H1 (cell line): ENCODE measurements at regions not wholly inside any gene's neighbourhood (a gene's known extent, or its start where the extent isn't known, plus 50 kb on each side); places are given as distances from the start of the nearest gene placed in this dataset.

ENCODE experiments used
- CTCF ChIA-PET: fragments of 300-600 bp; sonication (Branson Sonifier 250); formaldehyde crosslinking; loops from one replicate; lab custom pipeline; 2021; ENCODE audit not compliant: partially characterized antibody; lab: Charles Lee
- POLR2A ChIA-PET: fragments of 300-600 bp; sonication (Branson Sonifier 250); formaldehyde crosslinking; loops from one replicate; lab custom pipeline; 2021; ENCODE audit warnings: inconsistent platforms; ENCODE audit not compliant: partially characterized antibody; lab: Charles Lee
- DNase-seq, 2 experiments: peaks; one replicate each; pipeline versions ENCODE4 v3.0.0 to v3.0.0-alpha.2; 2010 to 2022; ENCODE audit warnings: low spot score in 2 of 2, low read depth in 1 of 2, mixed read lengths in 1 of 2
- FAIRE-seq: peaks from 2 replicates; lab custom pipeline; 2011; peaks lifted over from hg19 to GRCh38; lab: Jason Lieb, UNC
- H2AFZ ChIP-seq: 2 replicates; pipeline ENCODE4 v1.8.1; 2012; ENCODE audit warnings: low read length, inconsistent platforms
- H2AK5ac ChIP-seq: 2 replicates; pipeline ENCODE4 v1.6.1; 2013; ENCODE audit warnings: low read depth, low read length
- H2BK120ac ChIP-seq: replicated peaks from 2 replicates; pipeline ENCODE3; 2013; ENCODE audit warnings: low read depth, low read length, inconsistent platforms
- H2BK12ac ChIP-seq: 2 replicates; pipeline ENCODE4 v1.6.1; 2013; ENCODE audit warnings: low read depth, low read length
- H2BK15ac ChIP-seq: 2 replicates; pipeline ENCODE4 v1.6.1; 2013; ENCODE audit warnings: low read length
- H2BK20ac ChIP-seq: 2 replicates; pipeline ENCODE4 v1.6.1; 2013; ENCODE audit warnings: low read length
- H2BK5ac ChIP-seq: 2 replicates; pipeline ENCODE4 v1.6.1; 2013; ENCODE audit warnings: low read depth, low read length
- H3K14ac ChIP-seq: 2 replicates; pipeline ENCODE4 v1.6.1; 2013; ENCODE audit warnings: inconsistent platforms; ENCODE audit not compliant: insufficient read length
- H3K18ac ChIP-seq: 2 replicates; pipeline ENCODE4 v1.6.1; 2013; ENCODE audit warnings: low read length; ENCODE audit errors: extremely low read depth
- H3K23ac ChIP-seq: 2 replicates; pipeline ENCODE4 v1.6.1; 2013; ENCODE audit warnings: inconsistent platforms; ENCODE audit not compliant: insufficient read length
- H3K23me2 ChIP-seq: 2 replicates; pipeline ENCODE4 v1.6.1; 2013; ENCODE audit warnings: low read depth, low read length
- H3K27ac ChIP-seq: 2 replicates; pipeline ENCODE4 v1.6.1; 2011; ENCODE audit warnings: low read depth, low read length, inconsistent platforms
- H3K27me3 ChIP-seq, 4 experiments: replicated peaks in 1 of 4; 1 replicate in 1 of 4; 2 replicates in 3 of 4; pipeline versions ENCODE4 v1.6.1 to v1.8.1; 2011 to 2013; ENCODE audit warnings: low read length in 3 of 4, mild to moderate bottlenecking in 3 of 4, inconsistent platforms in 2 of 4, mixed read lengths in 2 of 4, moderate library complexity in 1 of 4; ENCODE audit not compliant: control insufficient read depth in 3 of 4, insufficient read depth in 3 of 4; ENCODE audit errors: extremely low read depth in 1 of 4
- H3K36me3 ChIP-seq, 4 experiments: 2 replicates each; pipeline versions ENCODE4 v1.6.1 to v1.8.1; 2011 to 2013; ENCODE audit warnings: mild to moderate bottlenecking in 4 of 4, low read length in 3 of 4, moderate library complexity in 2 of 4, control low read depth in 1 of 4, inconsistent platforms in 1 of 4; ENCODE audit not compliant: insufficient read depth in 4 of 4, control insufficient read depth in 2 of 4
- H3K4ac ChIP-seq: replicated peaks from 2 replicates; pipeline ENCODE3; 2013; ENCODE audit warnings: low read length, low read depth, mixed read lengths, inconsistent platforms; ENCODE audit not compliant: insufficient read length
- H3K4me1 ChIP-seq, 4 experiments: replicated peaks in 1 of 4; 1 replicate in 1 of 4; 2 replicates in 3 of 4; pipeline versions ENCODE4 v1.6.1 to v1.8.1; 2011 to 2013; ENCODE audit warnings: low read length in 3 of 4, inconsistent platforms in 2 of 4, mixed read lengths in 1 of 4; ENCODE audit not compliant: insufficient read depth in 4 of 4, control insufficient read depth in 3 of 4
- H3K4me2 ChIP-seq, 2 experiments: 2 replicates each; pipeline versions ENCODE4 v1.6.1 to v1.8.1; 2011 to 2013; ENCODE audit warnings: low read depth in 2 of 2, low read length in 2 of 2, control low read depth in 1 of 2, inconsistent platforms in 1 of 2, mild to moderate bottlenecking in 1 of 2; ENCODE audit not compliant: insufficient read depth in 1 of 2
- H3K4me3 ChIP-seq, 4 experiments: fragments of 200-600, 300-600 bp in 1 of 4; sonication (generic), shearing (Covaris generic), sonication (Bioruptor Twin) in 1 of 4; 2 replicates each; pipeline versions ENCODE4 v1.5.1 to v1.8.1; 2011 to 2016; ENCODE audit warnings: low read length in 4 of 4, low read depth in 3 of 4, control low read depth in 2 of 4, inconsistent platforms in 2 of 4, mild to moderate bottlenecking in 2 of 4, mixed read lengths in 1 of 4, moderate library complexity in 1 of 4; ENCODE audit not compliant: insufficient read depth in 2 of 4; ENCODE audit errors: extremely low read depth in 1 of 4
- H3K56ac ChIP-seq: replicated peaks from 2 replicates; pipeline ENCODE3; 2013; ENCODE audit warnings: low read depth, mild to moderate bottlenecking, mixed read lengths, low read length, inconsistent platforms; ENCODE audit not compliant: insufficient read length
- H3K79me1 ChIP-seq: 2 replicates; pipeline ENCODE4 v1.6.1; 2013; ENCODE audit warnings: low read depth, low read length, control low read depth
- H3K79me2 ChIP-seq, 2 experiments: 2 replicates each; pipeline versions ENCODE4 v1.6.1 to v1.8.1; 2012 to 2013; ENCODE audit warnings: low read length in 2 of 2, mild to moderate bottlenecking in 2 of 2, inconsistent platforms in 1 of 2; ENCODE audit not compliant: insufficient read depth in 2 of 2, control insufficient read depth in 1 of 2
- H3K9ac ChIP-seq, 4 experiments: replicated peaks in 1 of 4; 1 replicate in 1 of 4; 2 replicates in 3 of 4; pipeline versions ENCODE4 v1.6.1 to v1.8.1; 2011 to 2013; ENCODE audit warnings: low read depth in 3 of 4, low read length in 3 of 4, control low read depth in 2 of 4, mild to moderate bottlenecking in 2 of 4, moderate library complexity in 2 of 4, inconsistent platforms in 1 of 4; ENCODE audit errors: extremely low read depth in 1 of 4
- H3K9me3 ChIP-seq, 2 experiments: 2 replicates each; pipeline versions ENCODE4 v1.6.1 to v1.8.1; 2012 to 2013; ENCODE audit warnings: mild to moderate bottlenecking in 2 of 2, moderate library complexity in 2 of 2, control low read depth in 1 of 2, inconsistent platforms in 1 of 2, low read depth in 1 of 2, low read length in 1 of 2, mixed read lengths in 1 of 2; ENCODE audit not compliant: insufficient read depth in 2 of 2
- H4K20me1 ChIP-seq, 2 experiments: replicated peaks in 1 of 2; 2 replicates each; pipeline versions ENCODE3 to v1.8.1; 2011 to 2013; ENCODE audit warnings: inconsistent platforms in 2 of 2, low read length in 2 of 2, mild to moderate bottlenecking in 1 of 2; ENCODE audit not compliant: insufficient read depth in 2 of 2, control insufficient read depth in 1 of 2
- H4K5ac ChIP-seq: 2 replicates; pipeline ENCODE4 v1.6.1; 2013; ENCODE audit warnings: low read length, low read depth, mixed read lengths, inconsistent platforms; ENCODE audit not compliant: insufficient read length
- H4K8ac ChIP-seq: 2 replicates; pipeline ENCODE4 v1.8.0; 2013; ENCODE audit warnings: mild to moderate bottlenecking, moderate library complexity, low read length, inconsistent platforms; ENCODE audit not compliant: insufficient read depth; ENCODE audit errors: extremely low read depth
- H4K91ac ChIP-seq: replicated peaks from 2 replicates; pipeline ENCODE3; 2013; ENCODE audit warnings: low read length, mixed read lengths, inconsistent platforms; ENCODE audit not compliant: insufficient read length
- ATF2 ChIP-seq: IDR thresholded peaks from 2 replicates; pipeline ENCODE4 v1.6.1; 2012; ENCODE audit warnings: low read length, inconsistent platforms
- CTBP2 ChIP-seq: IDR thresholded peaks from 2 replicates; pipeline ENCODE4 v1.7.0; 2011; ENCODE audit warnings: borderline replicate concordance, mild to moderate bottlenecking, moderate library complexity, mixed read lengths, low read length; ENCODE audit not compliant: insufficient read depth, insufficient read length
- EP300 ChIP-seq, 2 experiments: IDR thresholded peaks; 1 replicate in 1 of 2; 2 replicates in 1 of 2; pipeline ENCODE4 v1.6.1; 2011 to 2012; ENCODE audit warnings: low read depth in 2 of 2, low read length in 2 of 2, mild to moderate bottlenecking in 2 of 2, borderline replicate concordance in 1 of 2, inconsistent platforms in 1 of 2, moderate library complexity in 1 of 2
- KDM1A ChIP-seq: fragments of 200-600, 300-600 bp; sonication (generic); IDR thresholded peaks from 2 replicates; pipeline ENCODE4 v1.7.1; 2016; ENCODE audit warnings: mild to moderate bottlenecking, low read length, borderline replicate concordance
- POU5F1 ChIP-seq: IDR thresholded peaks from 2 replicates; pipeline ENCODE4 v1.6.1; 2011; ENCODE audit warnings: low read depth, mild to moderate bottlenecking, low read length, moderate library complexity
- RAD21 ChIP-seq, 2 experiments: IDR thresholded peaks in 1 of 2; conservative IDR thresholded peaks in 1 of 2; 2 replicates each; pipeline ENCODE4 v1.6.1; 2011; ENCODE audit warnings: low read depth in 2 of 2, low read length in 2 of 2, improper control_type of control experiment in 1 of 2, inconsistent platforms in 1 of 2, mild to moderate bottlenecking in 1 of 2, moderate library complexity in 1 of 2
- RFX5 ChIP-seq: IDR thresholded peaks from 2 replicates; pipeline ENCODE4 v1.6.1; 2011; ENCODE audit warnings: low read depth, low read length, improper control_type of control experiment, borderline replicate concordance
- RXRA ChIP-seq: IDR thresholded peaks from 2 replicates; pipeline ENCODE4 v1.6.1; 2011; ENCODE audit warnings: low read depth, mild to moderate bottlenecking, low read length, moderate library complexity; ENCODE audit not compliant: insufficient read depth
- SIN3A ChIP-seq, 2 experiments: IDR thresholded peaks in 1 of 2; conservative IDR thresholded peaks in 1 of 2; 2 replicates each; pipeline ENCODE4 v1.6.1; 2011 to 2012; ENCODE audit warnings: low read length in 2 of 2, improper control_type of control experiment in 1 of 2, low read depth in 1 of 2, mild to moderate bottlenecking in 1 of 2
- ZNF274 ChIP-seq: IDR thresholded peaks from 2 replicates; pipeline ENCODE4 v1.7.0; 2012; ENCODE audit warnings: low read length, borderline replicate concordance; ENCODE audit errors: extremely low read depth
- WGBS, 2 experiments: shearing (Covaris generic) in 1 of 2; methylation state at CpG; one replicate each; pipeline versions ENCODE4 v1.1.6 to v1.1.7; 2013 to 2015; ENCODE audit warnings: low lambda C conversion rate in 2 of 2, mixed read lengths in 2 of 2, inconsistent platforms in 1 of 2, low coverage in 1 of 2, missing lambda C conversion rate in 1 of 2; ENCODE audit not compliant: insufficient replicate concordance in 2 of 2, insufficient coverage in 1 of 2, insufficient read length in 1 of 2; ENCODE audit errors: extremely low coverage in 1 of 2, missing lambda C conversion rate in 1 of 2; 5-methylcytosine and 5-hydroxymethylcytosine counted together
- TF ChIP-seq, protein P1 (sequence below): IDR thresholded peaks from 2 replicates; pipeline ENCODE4 v1.6.1; 2011; ENCODE audit warnings: low read depth, mild to moderate bottlenecking, low read length; ENCODE audit not compliant: insufficient read depth

DNA sequence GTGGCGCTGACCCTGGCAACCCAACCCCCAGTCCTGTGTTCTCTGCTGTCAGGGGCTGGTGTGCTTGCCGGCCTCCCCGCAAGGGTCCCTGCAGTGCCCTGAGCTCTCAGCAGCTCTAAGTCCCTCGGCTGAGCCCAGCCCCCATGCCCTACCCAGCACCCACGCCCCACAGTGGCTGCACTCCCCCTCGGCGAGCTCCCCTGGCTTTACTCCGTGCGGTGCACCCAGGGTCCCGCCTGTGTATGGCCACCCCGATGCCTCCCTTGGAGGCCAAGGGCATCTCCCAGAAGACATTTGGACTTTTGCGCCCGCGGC is 72.5 kb upstream of the SHISAL1 start:
- no peak overlapping the region for H3K56ac ChIP-seq
- H4K5ac ChIP-seq, result no peak overlapping the region
- no peak overlapping the region for H4K8ac ChIP-seq
- no peaks in the 10 kb centered on the region for H3K9me3 ChIP-seq
- no peak overlapping the region for H2BK20ac ChIP-seq
- no peak overlapping the region for H3K23ac ChIP-seq
- H2AFZ ChIP-seq, result no peak overlapping the region
- H2BK5ac ChIP-seq, result no peak overlapping the region
- no peak overlapping the region for H3K4ac ChIP-seq
- no peaks in the 10 kb centered on the region for H3K23me2 ChIP-seq
- no peaks in the 10 kb centered on the region for H3K27me3 ChIP-seq
- no peak overlapping the region for H3K9ac ChIP-seq
- H2BK15ac ChIP-seq, result no peak overlapping the region
- no peak overlapping the region for H2BK12ac ChIP-seq
- no peak overlapping the region for H3K4me2 ChIP-seq
- 84% methylated on average over 14 of the region's 14 CpGs; no CpG with 5 or more reads in 1 of the 2 experiments for WGBS, 2 experiments
- no peak overlapping the region for H2AK5ac ChIP-seq
- H3K36me3 ChIP-seq, result no peaks in the 10 kb centered on the region
- H3K27ac ChIP-seq, result no peak overlapping the region
- CTCF ChIA-PET, result interaction anchor here (1.0 to 7.7 kb wide), 9 partner anchors 11 to 242 kb away, joined by 3 to 59 read pairs (median 4); no protein-coding TSS in a partner anchor
- H4K20me1 ChIP-seq, result no peaks in the 10 kb centered on the region
- DNase-seq (no peak), FAIRE-seq (no peak)
- no peak overlapping the region for H3K14ac ChIP-seq
- no peaks in the 10 kb centered on the region for H3K79me2 ChIP-seq
- no peaks in the 10 kb centered on the region for H3K79me1 ChIP-seq
- H3K18ac ChIP-seq, result no peak overlapping the region
- peaks cover 0 to 4% (median 2%) of the 10 kb centered on the region in 4 experiments; a peak in 4 of 7 replicates for H3K4me1 ChIP-seq
- POLR2A ChIA-PET, result no interaction called here
- no peak overlapping the region for H2BK120ac ChIP-seq
- no peak overlapping the region for H3K4me3 ChIP-seq
- H4K91ac ChIP-seq, result no peak overlapping the region
- TF ChIP-seq KDM1A (no peak), EP300 (IDR thresholded peaks at IDR 0.05; ENCODE audit: borderline replicate concordance in 1 of 2, low read depth in 2 of 2, low read length in 2 of 2) (no peak), RXRA (no peak), RAD21 (IDR thresholded peaks at IDR 0.05 in 1 of 2, conservative IDR thresholded peaks at IDR 0.05 in 1 of 2; ENCODE audit: low read depth in 2 of 2, low read length in 2 of 2) (no peak), POU5F1 (no peak), CTBP2 (no peak), ATF2 (no peak), ZNF274 (no peak), RFX5 (no peak), SIN3A (conservative IDR thresholded peaks at IDR 0.05 in 1 of 2, IDR thresholded peaks at IDR 0.05 in 1 of 2; ENCODE audit: low read depth in 1 of 2, low read length in 2 of 2) (no peak)
- TF ChIP-seq, protein P1, sequence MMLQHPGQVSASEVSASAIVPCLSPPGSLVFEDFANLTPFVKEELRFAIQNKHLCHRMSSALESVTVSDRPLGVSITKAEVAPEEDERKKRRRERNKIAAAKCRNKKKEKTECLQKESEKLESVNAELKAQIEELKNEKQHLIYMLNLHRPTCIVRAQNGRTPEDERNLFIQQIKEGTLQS, result no peak
